GM12892 (cell line): ENCODE measurements at regions not wholly inside any gene's neighbourhood (a gene's known extent, or its start where the extent isn't known, plus 50 kb on each side); places are given as distances from the start of the nearest gene placed in this dataset.

ENCODE experiments used
- POLR2A ChIP-seq: IDR thresholded peaks from 2 replicates; pipeline ENCODE4 v1.6.1; 2011; ENCODE audit warnings: low read depth, low read length, control low read depth
- POLR2AphosphoS5 ChIP-seq: IDR thresholded peaks from 2 replicates; pipeline ENCODE4 v1.6.1; 2011; ENCODE audit warnings: low read depth, low read length, control low read depth
- TAF1 ChIP-seq: IDR thresholded peaks from 2 replicates; pipeline ENCODE4 v1.6.1; 2011; ENCODE audit warnings: low read depth, mild to moderate bottlenecking, control low read depth, low read length, borderline replicate concordance

DNA sequence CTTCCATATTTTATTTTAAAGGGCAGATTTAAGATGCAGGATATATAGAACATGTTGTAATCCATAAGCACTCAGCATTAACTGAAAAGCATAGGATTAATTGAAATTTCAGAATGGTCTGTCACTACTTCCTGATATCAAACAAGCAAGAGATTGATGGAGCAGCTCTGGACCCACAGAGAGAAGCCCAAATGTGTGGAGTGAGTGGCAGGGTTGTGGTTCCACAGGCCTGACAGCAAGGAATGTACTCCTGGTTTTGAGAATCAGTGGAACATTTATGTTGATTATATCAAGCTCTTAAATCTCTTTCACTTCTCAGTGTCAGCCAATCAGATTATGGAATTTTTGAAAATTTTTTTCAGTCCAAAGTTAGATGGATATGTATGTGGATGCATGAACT, 267.6 kb upstream of the PRICKLE1 start:
- TF ChIP-seq POLR2A = no peak
- TF ChIP-seq POLR2AphosphoS5 = no peak
- no peak for TF ChIP-seq TAF1
